Activated CD4-positive, alpha-beta memory T cell treated with anti-CD3 and anti-CD28 coated beads for 36 hours (primary cell): ENCODE measurements at regions not wholly inside any gene's neighbourhood (a gene's known extent, or its start where the extent isn't known, plus 50 kb on each side); places are given as distances from the start of the nearest gene placed in this dataset.

Experiments
- CTCF ChIA-PET: fragments of 350-600 bp; sonication (Branson Sonifier 250); formaldehyde crosslinking; loops from one replicate; lab custom pipeline; 2021; ENCODE audit warnings: antibody characterized with exemption, inconsistent platforms; lab: Charles Lee
- POLR2A ChIA-PET: fragments of 350-600 bp; sonication (Branson Sonifier 250); formaldehyde crosslinking; loops from one replicate; lab custom pipeline; 2021; ENCODE audit warnings: antibody characterized with exemption; lab: Charles Lee
- DNase-seq: peaks from one replicate; pipeline ENCODE4 v3.0.0-alpha.2; 2020
- H3K27ac Mint-ChIP-seq: one replicate; pipeline ENCODE4 v1.8.0; 2021; ENCODE audit warnings: mixed read lengths
- H3K27me3 Mint-ChIP-seq: one replicate; pipeline ENCODE4 v1.8.0; 2021; ENCODE audit warnings: mixed read lengths
- H3K36me3 Mint-ChIP-seq: one replicate; pipeline ENCODE4 v1.8.0; 2021; ENCODE audit warnings: mixed read lengths
- H3K4me1 Mint-ChIP-seq: one replicate; pipeline ENCODE4 v1.8.0; 2021; ENCODE audit warnings: low read depth, mixed read lengths
- H3K4me3 Mint-ChIP-seq: one replicate; pipeline ENCODE4 v1.8.0; 2021; ENCODE audit warnings: mild to moderate bottlenecking, mixed read lengths
- H3K9me3 Mint-ChIP-seq: one replicate; pipeline ENCODE4 v1.8.0; 2021; ENCODE audit warnings: mixed read lengths
- intact Hi-C: fragments of 100-400 bp; cut with micrococcal nuclease; formaldehyde crosslinking; loops from one replicate; pipeline ENCODE4 v1.15.1; 2023

DNA sequence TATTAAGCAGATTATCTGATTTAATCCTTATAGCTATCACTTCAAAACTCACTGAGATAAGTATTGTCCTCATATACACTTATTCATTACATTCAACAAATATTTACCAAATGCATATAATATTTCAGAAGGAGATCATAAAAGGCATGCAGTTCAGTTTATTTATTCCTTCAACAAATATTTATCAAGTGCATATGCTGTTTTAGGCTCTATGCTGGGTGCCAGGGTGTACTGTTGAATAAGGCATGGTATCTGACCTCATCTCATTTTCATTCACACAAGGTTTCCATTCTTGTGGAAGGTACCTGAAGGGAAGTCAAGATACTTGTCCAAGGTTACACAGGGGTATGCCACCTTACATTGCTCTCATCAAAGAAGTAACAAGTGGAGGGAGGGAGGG is 213.0 kb downstream of the INSIG2 start:
- Mint-ChIP-seq H3K36me3 (no peaks in the 10 kb centered on the region), H3K27ac (no peak overlapping the region), H3K4me3 (no peak overlapping the region), H3K27me3 (peaks cover 16% of the 10 kb centered on the region), H3K9me3 (no peaks in the 10 kb centered on the region), H3K4me1 (no peaks in the 10 kb centered on the region)
- intact Hi-C loops, result no loop called here
- no peak for DNase-seq
- ChIA-PET CTCF (no interaction called here), POLR2A (no interaction called here)

DNA sequence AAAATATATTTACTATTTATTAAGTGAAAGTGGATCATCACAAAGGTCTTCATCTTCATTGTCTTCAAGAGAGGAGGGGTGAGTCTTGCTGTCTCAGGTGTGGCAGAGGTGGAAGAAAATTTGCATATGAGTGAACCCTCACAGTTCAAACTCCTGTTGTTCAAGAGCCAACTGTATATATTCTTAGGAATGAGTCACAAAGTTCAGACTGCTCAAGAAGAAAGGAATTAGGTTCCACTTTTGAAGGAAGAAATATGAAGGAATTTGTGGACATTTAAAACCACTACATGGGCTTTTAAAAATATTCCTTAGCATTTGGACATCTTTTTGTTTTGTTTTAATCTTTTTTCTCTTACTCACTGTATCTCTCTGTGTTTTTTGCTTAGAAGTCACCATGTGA is 212.6 kb downstream of the INSIG2 start:
- POLR2A ChIA-PET, result no interaction called here
- H3K4me1 Mint-ChIP-seq, result no peaks in the 10 kb centered on the region

DNA sequence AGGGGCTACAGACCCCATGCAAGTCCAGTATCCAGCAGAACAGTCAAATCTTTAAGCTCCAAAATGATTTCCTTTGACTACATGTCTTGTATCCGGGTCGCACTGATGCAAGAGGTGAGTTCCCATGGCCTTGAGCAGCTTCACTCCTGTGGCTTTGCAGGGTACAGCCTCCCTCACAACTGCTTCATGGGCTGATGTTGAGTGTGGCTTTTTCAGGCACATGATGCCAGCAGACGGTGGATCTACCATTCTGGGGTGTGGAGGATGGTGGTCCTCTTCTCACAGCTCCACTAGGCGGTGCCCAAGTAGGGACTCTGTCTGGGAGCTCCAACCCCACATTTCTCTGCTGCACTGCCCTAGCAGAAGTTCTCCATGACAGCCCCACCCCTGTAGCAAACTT is 208.4 kb downstream of the INSIG2 start:
- Mint-ChIP-seq H3K27me3 (peaks cover 25% of the 10 kb centered on the region), H3K9me3 (no peaks in the 10 kb centered on the region), H3K4me3 (no peak overlapping the region), H3K4me1 (no peaks in the 10 kb centered on the region), H3K36me3 (no peaks in the 10 kb centered on the region), H3K27ac (no peak overlapping the region)
- DNase-seq, result no peak
- POLR2A ChIA-PET, result no interaction called here
- intact Hi-C loops, result no loop called here
- CTCF ChIA-PET, result no interaction called here

More for the DNA sequence above, 212.6 kb downstream of the INSIG2 start:
- intact Hi-C loops, result no loop called here
- no peaks in the 10 kb centered on the region for H3K9me3 Mint-ChIP-seq
- no peaks in the 10 kb centered on the region for H3K36me3 Mint-ChIP-seq
- no peak overlapping the region for H3K27ac Mint-ChIP-seq
- no peak overlapping the region for H3K4me3 Mint-ChIP-seq
- no peak for DNase-seq
- CTCF ChIA-PET, result no interaction called here
- peaks cover 18% of the 10 kb centered on the region for H3K27me3 Mint-ChIP-seq

DNA sequence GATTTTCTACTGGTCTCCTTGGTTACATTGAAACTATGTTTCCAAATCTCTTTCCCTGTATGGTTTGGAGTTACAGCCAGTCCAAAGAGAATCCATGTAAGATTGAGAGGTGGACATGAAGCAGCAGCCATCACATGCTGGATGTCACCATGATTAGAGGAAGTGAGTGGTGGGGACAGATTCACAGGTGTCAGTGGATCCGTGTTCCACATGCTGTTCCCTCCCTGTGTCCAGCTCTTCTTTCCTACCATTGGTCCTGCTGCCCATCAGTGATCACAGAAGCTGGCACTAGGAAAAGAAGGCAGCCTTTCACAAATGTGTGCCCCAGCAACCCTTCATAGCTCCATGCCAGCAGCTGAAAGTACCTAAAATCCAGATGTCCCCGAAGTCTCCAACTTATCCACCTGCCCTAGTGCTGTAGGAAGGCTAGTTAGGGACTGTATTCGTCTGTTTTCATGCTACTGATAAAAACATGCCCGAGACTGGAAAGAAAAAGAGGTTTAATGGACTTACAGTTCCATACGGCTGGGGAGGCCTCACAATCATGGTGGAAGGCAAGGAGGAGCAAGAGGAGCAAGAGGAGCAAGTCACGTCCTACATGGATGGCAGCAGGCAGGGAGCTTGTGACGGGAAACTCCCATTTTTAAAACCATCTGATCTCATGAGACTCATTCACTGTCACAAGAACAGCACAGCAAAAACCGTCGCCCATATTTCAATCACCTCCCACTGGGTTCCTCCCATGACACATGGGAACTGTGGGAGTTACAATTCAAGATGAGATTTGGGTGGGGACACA is 207.5 kb downstream of the INSIG2 start:
- Mint-ChIP-seq H3K27me3 (peaks cover 27% of the 10 kb centered on the region), H3K36me3 (no peaks in the 10 kb centered on the region), H3K27ac (no peak overlapping the region), H3K9me3 (no peaks in the 10 kb centered on the region), H3K4me3 (no peak overlapping the region), H3K4me1 (no peaks in the 10 kb centered on the region)
- no peak for DNase-seq
- CTCF ChIA-PET, result no interaction called here
- intact Hi-C loops, result no loop called here
- POLR2A ChIA-PET, result no interaction called here

DNA sequence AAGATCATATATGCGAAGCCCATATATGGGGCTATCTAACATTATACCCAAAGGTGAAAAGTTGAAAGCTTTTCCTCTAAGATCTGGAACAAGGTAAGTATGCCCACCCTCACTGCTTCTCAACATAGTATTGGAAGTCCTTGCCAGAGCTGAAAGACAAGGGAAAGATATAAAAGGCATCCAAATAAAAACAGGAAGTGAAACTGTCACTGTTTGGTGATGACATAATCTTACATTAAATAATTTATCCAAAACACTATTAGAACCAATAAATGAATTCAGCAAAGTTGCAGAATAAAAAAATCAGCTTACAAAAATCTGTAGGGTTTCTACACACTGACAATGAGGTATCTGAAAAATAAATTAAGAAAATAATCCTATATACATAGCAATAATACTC is 205.8 kb downstream of the INSIG2 start:
- ChIA-PET CTCF (no interaction called here), POLR2A (no interaction called here)
- no peak for DNase-seq
- H3K27ac Mint-ChIP-seq, result no peak overlapping the region
- no peaks in the 10 kb centered on the region for H3K36me3 Mint-ChIP-seq
- no peaks in the 10 kb centered on the region for H3K9me3 Mint-ChIP-seq
- no peak overlapping the region for H3K4me3 Mint-ChIP-seq
- intact Hi-C loops, result no loop called here
- peaks cover 25% of the 10 kb centered on the region for H3K27me3 Mint-ChIP-seq
- H3K4me1 Mint-ChIP-seq, result no peaks in the 10 kb centered on the region

DNA sequence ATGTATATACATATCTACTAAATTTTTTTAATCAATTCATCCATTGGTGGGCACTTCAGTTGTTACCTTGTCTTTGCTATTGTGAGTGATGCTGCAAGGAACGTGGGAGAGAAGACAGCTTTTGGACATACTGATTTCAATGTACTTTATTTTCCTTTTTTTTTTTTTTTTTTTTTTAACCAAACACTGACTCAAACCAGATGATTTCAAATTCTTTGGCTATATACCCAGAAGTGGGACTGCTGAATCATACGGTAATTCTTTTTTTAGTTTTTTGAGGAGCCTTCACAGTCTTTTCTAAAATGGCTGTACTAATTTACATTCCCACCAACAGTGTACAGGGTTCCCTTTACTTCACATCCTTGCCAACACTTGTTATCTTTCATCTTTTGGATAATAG is 204.7 kb downstream of the INSIG2 start:
- POLR2A ChIA-PET, result no interaction called here
- Mint-ChIP-seq H3K27ac (no peak overlapping the region), H3K27me3 (peaks cover 25% of the 10 kb centered on the region), H3K9me3 (no peaks in the 10 kb centered on the region), H3K4me3 (no peak overlapping the region), H3K4me1 (no peaks in the 10 kb centered on the region), H3K36me3 (no peaks in the 10 kb centered on the region)
- DNase-seq, result no peak
- CTCF ChIA-PET, result no interaction called here
- intact Hi-C loops, result no loop called here

DNA sequence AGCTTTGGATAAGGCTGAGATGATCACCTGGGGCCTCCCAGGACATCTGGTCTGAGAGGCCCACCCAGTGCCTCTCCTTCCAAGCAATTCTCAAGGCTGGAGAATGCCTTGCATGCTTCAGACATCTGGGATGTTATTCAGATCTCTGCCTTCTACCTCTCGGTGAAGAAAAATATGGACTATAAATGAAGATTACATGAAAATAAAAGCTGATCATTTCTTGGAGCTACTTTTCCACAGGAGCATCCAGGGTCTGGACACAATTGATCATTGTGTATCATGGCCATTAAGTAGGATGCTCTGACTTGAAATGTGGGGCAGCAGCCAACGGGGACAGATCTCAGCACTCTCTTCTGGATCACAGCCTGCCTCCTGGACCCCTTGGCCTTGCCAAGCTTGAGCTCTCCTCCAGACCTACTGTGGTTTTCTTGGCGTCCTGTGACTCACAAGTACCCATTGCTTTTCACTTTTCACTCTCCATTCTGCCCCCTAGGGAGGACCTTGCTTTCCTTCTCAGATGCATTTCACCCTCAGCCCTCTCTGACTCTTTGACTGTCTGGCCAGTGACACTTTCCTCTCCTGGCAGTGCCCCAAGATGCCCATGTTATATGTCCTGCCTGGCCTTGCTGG is 203.1 kb downstream of the INSIG2 start:
- H3K9me3 Mint-ChIP-seq, result no peaks in the 10 kb centered on the region
- H3K4me3 Mint-ChIP-seq, result no peak overlapping the region
- intact Hi-C loops, result no loop called here
- no peak for DNase-seq
- no peaks in the 10 kb centered on the region for H3K36me3 Mint-ChIP-seq
- POLR2A ChIA-PET, result no interaction called here
- H3K27ac Mint-ChIP-seq, result no peak overlapping the region
- no peaks in the 10 kb centered on the region for H3K4me1 Mint-ChIP-seq
- H3K27me3 Mint-ChIP-seq, result peaks cover 20% of the 10 kb centered on the region
- CTCF ChIA-PET, result no interaction called here

DNA sequence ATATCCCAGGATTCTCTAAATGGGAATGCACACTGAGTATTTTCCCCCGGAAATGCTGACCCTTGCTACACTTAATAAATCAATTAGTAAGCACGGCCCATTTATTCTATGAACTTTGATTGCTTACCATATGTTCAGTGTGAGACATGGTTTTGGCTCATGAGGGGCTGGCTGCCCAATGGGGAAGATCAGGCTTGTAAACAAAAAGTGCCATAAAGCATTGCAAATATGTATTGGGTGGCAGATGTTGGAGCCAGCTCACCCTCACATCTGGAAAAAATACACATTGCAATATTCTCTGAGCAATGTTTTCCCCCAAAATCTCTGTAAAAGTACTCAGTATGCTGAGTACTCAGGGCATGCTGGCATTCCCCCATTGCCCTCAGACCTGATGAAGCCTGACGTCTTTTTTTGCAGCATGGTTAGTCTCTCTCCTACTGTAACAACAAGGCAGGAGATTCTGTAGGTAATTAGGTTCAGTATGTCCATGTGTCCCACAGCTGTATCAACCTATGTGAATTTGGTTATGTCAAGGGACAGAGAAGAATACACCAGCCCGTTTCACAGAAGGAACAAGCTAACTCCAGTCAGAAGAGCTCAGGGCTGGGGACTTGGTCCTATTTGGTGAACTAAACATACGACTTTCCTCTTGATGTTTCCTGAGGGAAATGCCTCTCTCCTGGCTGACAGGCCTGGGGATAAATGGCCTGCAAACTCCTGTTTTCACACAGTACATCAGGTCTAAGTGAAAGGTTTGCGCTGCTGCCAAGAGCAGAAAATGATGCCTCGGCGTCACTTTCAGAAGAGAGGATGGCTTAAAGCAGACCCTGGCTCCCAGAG is 202.4 kb downstream of the INSIG2 start:
- H3K4me3 Mint-ChIP-seq, result no peak overlapping the region
- DNase-seq, result no peak
- H3K36me3 Mint-ChIP-seq, result no peaks in the 10 kb centered on the region
- H3K27ac Mint-ChIP-seq, result no peak overlapping the region
- H3K9me3 Mint-ChIP-seq, result no peaks in the 10 kb centered on the region
- H3K27me3 Mint-ChIP-seq, result peaks cover 16% of the 10 kb centered on the region
- H3K4me1 Mint-ChIP-seq, result no peaks in the 10 kb centered on the region
- intact Hi-C loops, result no loop called here
- POLR2A ChIA-PET, result no interaction called here
- CTCF ChIA-PET, result no interaction called here

DNA sequence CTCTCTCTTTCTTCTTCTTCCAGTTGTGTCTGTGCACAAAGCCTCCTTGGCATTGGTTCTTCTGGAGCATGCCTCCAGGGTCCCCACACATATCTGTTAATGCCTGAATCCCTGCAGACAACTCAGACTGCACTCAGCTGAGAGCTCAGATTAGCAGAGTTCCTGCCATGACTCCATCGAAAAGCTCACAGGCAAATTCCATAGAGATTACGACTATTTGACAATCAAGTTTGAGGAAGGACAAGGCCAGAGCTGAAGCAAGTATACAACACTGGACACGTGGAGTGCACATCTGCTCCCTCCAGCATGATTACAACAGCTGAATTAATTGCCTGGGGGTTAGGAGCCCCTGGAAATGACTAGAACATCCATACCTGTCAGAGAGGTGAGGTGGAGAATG is 190.7 kb downstream of the INSIG2 start:
- H3K9me3 Mint-ChIP-seq, result no peaks in the 10 kb centered on the region
- intact Hi-C loops, result no loop called here
- ChIA-PET CTCF (interaction anchor here (1.9 kb wide), 1 partner anchor 577 kb away, joined by 5 read pairs; no protein-coding TSS in a partner anchor), POLR2A (no interaction called here)
- H3K4me1 Mint-ChIP-seq, result no peaks in the 10 kb centered on the region
- no peaks in the 10 kb centered on the region for H3K36me3 Mint-ChIP-seq
- no peak overlapping the region for H3K27ac Mint-ChIP-seq
- H3K4me3 Mint-ChIP-seq, result no peak overlapping the region
- peaks cover 11% of the 10 kb centered on the region for H3K27me3 Mint-ChIP-seq
- no peak for DNase-seq

DNA sequence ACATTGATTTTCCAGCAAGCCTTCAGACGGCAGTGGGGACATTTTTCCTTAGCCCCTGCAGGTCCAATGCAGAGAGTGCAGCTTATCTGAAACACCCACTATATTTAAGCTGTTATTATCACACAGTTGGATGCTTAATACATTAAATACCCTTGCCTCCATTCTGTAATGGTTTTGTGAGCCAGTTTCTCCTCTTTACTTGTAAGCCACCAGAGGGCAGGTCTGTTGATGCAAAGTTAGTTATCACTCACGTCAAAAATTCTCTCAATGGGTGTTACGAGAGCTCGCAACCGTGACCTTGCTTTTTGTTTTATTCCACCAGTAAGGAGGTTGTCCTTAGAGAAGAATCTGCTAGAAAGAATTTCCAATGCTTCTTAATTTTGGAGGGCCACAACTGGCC is 189.8 kb downstream of the INSIG2 start:
- POLR2A ChIA-PET, result no interaction called here
- H3K27ac Mint-ChIP-seq, result no peak overlapping the region
- H3K36me3 Mint-ChIP-seq, result no peaks in the 10 kb centered on the region
- intact Hi-C loops, result no loop called here
- DNase-seq, result no peak
- no peaks in the 10 kb centered on the region for H3K9me3 Mint-ChIP-seq
- H3K4me1 Mint-ChIP-seq, result no peaks in the 10 kb centered on the region
- CTCF ChIA-PET, result interaction anchor here (1.9 kb wide), 1 partner anchor 577 kb away, joined by 5 read pairs; no protein-coding TSS in a partner anchor
- peaks cover 9% of the 10 kb centered on the region for H3K27me3 Mint-ChIP-seq
- H3K4me3 Mint-ChIP-seq, result no peak overlapping the region

DNA sequence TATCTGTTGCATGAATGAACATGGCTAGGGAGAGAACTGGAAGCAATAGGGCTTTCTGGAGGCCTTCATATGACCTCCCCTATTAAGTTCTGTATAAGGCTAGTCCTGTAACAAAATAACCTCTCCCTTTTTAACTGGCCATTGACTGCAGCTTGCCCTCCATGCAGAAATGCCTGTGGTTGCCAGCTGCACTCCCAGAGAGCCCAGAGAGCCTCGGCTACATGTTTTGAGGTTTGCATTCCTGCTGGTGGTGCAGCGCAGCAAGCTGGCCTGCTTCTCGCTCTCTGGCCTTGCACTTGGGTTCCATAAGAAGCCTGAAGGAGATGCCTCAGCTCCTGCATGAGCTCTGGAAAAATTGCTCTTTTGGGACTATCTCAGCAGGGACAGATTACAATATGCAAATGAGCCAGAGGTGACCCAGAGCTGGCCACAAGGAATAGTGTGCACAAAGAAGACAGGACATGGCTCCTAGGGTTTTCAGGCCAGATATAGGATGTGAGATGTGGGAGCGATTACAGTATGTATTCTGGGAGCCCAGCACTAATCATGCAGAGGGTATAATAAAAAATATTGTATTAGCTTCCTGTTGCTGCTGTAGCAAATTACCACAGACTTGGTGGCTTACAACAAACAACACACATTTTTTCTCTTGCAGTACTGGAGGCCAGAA is 186.7 kb downstream of the INSIG2 start:
- ChIA-PET POLR2A (interaction anchor here (0.6 kb wide), 1 partner anchor 134 kb away, joined by 4 read pairs; no protein-coding TSS in a partner anchor), CTCF (interaction anchor here (0.6 kb wide), 1 partner anchor 238 kb away, joined by 3 read pairs; no protein-coding TSS in a partner anchor)
- intact Hi-C loops, result no loop called here
- Mint-ChIP-seq H3K27ac (no peak overlapping the region), H3K4me1 (no peaks in the 10 kb centered on the region), H3K36me3 (no peaks in the 10 kb centered on the region), H3K27me3 (peaks cover 3% of the 10 kb centered on the region), H3K4me3 (no peak overlapping the region), H3K9me3 (no peaks in the 10 kb centered on the region)
- no peak for DNase-seq

DNA sequence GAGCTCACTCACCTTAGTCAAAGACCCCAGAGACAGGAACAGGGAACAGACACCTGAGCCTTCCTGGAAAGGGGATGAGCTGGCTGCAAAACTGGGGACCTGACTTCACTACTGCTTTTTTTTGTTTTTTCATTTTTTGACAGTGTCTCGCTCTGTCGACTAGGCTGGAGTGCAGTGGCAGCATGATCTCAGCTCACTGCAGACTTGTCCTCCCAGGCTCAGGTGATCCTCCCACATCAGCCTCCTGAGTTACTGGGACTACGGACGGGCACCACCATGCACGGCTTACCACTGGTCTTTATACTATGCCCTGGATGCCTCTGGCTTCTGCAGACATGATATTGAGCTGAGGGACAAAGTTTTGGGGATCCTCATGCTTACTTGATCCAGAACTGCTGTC is 184.1 kb downstream of the INSIG2 start:
- no peak overlapping the region for H3K27ac Mint-ChIP-seq
- ChIA-PET POLR2A (no interaction called here), CTCF (no interaction called here)
- peaks cover 3% of the 10 kb centered on the region for H3K27me3 Mint-ChIP-seq
- no peaks in the 10 kb centered on the region for H3K36me3 Mint-ChIP-seq
- DNase-seq, result no peak
- no peaks in the 10 kb centered on the region for H3K4me1 Mint-ChIP-seq
- no peaks in the 10 kb centered on the region for H3K9me3 Mint-ChIP-seq
- H3K4me3 Mint-ChIP-seq, result no peak overlapping the region
- intact Hi-C loops, result no loop called here
